H9 (cell line): ENCODE measurements at regions not wholly inside any gene's neighbourhood (a gene's known extent, or its start where the extent isn't known, plus 50 kb on each side); places are given as distances from the start of the nearest gene placed in this dataset.

Experiments used
- DNase-seq: peaks from one replicate; pipeline ENCODE4 v3.0.0-alpha.2; 2017
- H2AFZ ChIP-seq: one replicate; pipeline ENCODE4 v1.6.1; 2013; ENCODE audit warnings: mild to moderate bottlenecking, low read length, control low read depth, moderate library complexity
- H2AK5ac ChIP-seq: 2 replicates; pipeline ENCODE4 v1.6.1; 2013; ENCODE audit warnings: low read length, control low read depth, mixed read lengths; ENCODE audit not compliant: insufficient read length
- H2BK120ac ChIP-seq: one replicate; pipeline ENCODE4 v1.6.1; 2013; ENCODE audit warnings: low read depth, mild to moderate bottlenecking, low read length, control low read depth, inconsistent platforms; ENCODE audit not compliant: poor library complexity, severe bottlenecking
- H2BK12ac ChIP-seq: 2 replicates; pipeline ENCODE4 v1.6.1; 2013; ENCODE audit warnings: low read length, control low read depth, mixed read lengths, low read depth; ENCODE audit not compliant: insufficient read length
- H2BK15ac ChIP-seq: 2 replicates; pipeline ENCODE4 v1.6.1; 2013; ENCODE audit warnings: low read depth, low read length, control low read depth
- H2BK20ac ChIP-seq: one replicate; pipeline ENCODE4 v1.6.1; 2013; ENCODE audit warnings: low read depth, mild to moderate bottlenecking, low read length, control low read depth, inconsistent platforms; ENCODE audit not compliant: poor library complexity, severe bottlenecking
- H2BK5ac ChIP-seq: 2 replicates; pipeline ENCODE4 v1.6.1; 2013; ENCODE audit warnings: low read length, control low read depth, mixed read lengths; ENCODE audit not compliant: insufficient read length
- H3K14ac ChIP-seq: 2 replicates; pipeline ENCODE4 v1.6.1; 2013; ENCODE audit warnings: low read length, control low read depth; ENCODE audit not compliant: insufficient read depth
- H3K18ac ChIP-seq: 2 replicates; pipeline ENCODE4 v1.6.1; 2013; ENCODE audit warnings: low read depth, mild to moderate bottlenecking, mixed read lengths, low read length, control low read depth; ENCODE audit not compliant: insufficient read length
- H3K23ac ChIP-seq: 2 replicates; pipeline ENCODE4 v1.6.1; 2013; ENCODE audit warnings: low read length, control low read depth, mixed read lengths, low read depth; ENCODE audit not compliant: insufficient read length
- H3K23me2 ChIP-seq: 2 replicates; pipeline ENCODE4 v1.6.1; 2013; ENCODE audit warnings: low read depth, mild to moderate bottlenecking, mixed read lengths, low read length, control low read depth; ENCODE audit not compliant: insufficient read length, poor library complexity, severe bottlenecking
- H3K27ac ChIP-seq: 2 replicates; pipeline ENCODE4 v1.5.1; 2013; ENCODE audit warnings: low read length, control low read depth, mixed read lengths, low read depth; ENCODE audit not compliant: insufficient read length
- H3K27me3 ChIP-seq: 2 replicates; pipeline ENCODE4 v1.6.1; 2013; ENCODE audit warnings: low read length, control low read depth, inconsistent platforms; ENCODE audit not compliant: insufficient read depth
- H3K4ac ChIP-seq: 2 replicates; pipeline ENCODE4 v1.6.1; 2013; ENCODE audit warnings: low read depth, mild to moderate bottlenecking, control low read depth, inconsistent platforms, low read length, moderate library complexity
- H3K4me1 ChIP-seq: 2 replicates; pipeline ENCODE4 v1.6.1; 2013; ENCODE audit warnings: low read length, control low read depth, inconsistent platforms; ENCODE audit not compliant: insufficient read depth
- H3K4me2 ChIP-seq: 2 replicates; pipeline ENCODE4 v1.6.1; 2013; ENCODE audit warnings: low read length, control low read depth, mixed read lengths; ENCODE audit not compliant: insufficient read length, insufficient read depth
- H3K56ac ChIP-seq: 2 replicates; pipeline ENCODE4 v1.6.1; 2013; ENCODE audit warnings: low read depth, mild to moderate bottlenecking, mixed read lengths, low read length, control low read depth; ENCODE audit not compliant: insufficient read length
- H3K79me1 ChIP-seq: 2 replicates; pipeline ENCODE4 v1.6.1; 2013; ENCODE audit warnings: low read depth, mild to moderate bottlenecking, moderate library complexity, low read length, control low read depth, inconsistent platforms; ENCODE audit not compliant: insufficient read depth, poor library complexity, severe bottlenecking
- H3K79me2 ChIP-seq: 2 replicates; pipeline ENCODE4 v1.6.1; 2013; ENCODE audit warnings: low read length, control low read depth, inconsistent platforms; ENCODE audit not compliant: insufficient read depth
- H3K9ac ChIP-seq: 2 replicates; pipeline ENCODE4 v1.6.1; 2013; ENCODE audit warnings: low read length, control low read depth, mixed read lengths; ENCODE audit not compliant: insufficient read length; ENCODE audit errors: extremely low read depth
- H3K9me3 ChIP-seq: one replicate; pipeline ENCODE4 v1.6.1; 2013; ENCODE audit warnings: low read depth, low read length, inconsistent platforms; ENCODE audit not compliant: control insufficient read depth
- H3T11ph ChIP-seq: one replicate; pipeline ENCODE4 v1.6.1; 2013; ENCODE audit warnings: mild to moderate bottlenecking, low read length, control low read depth, inconsistent platforms
- H4K20me1 ChIP-seq: one replicate; pipeline ENCODE4 v1.6.1; 2013; ENCODE audit not compliant: control insufficient read depth, insufficient read length, insufficient read depth
- H4K5ac ChIP-seq: 2 replicates; pipeline ENCODE4 v1.6.1; 2013; ENCODE audit warnings: low read depth, mild to moderate bottlenecking, mixed read lengths, low read length, control low read depth; ENCODE audit not compliant: insufficient read length
- H4K8ac ChIP-seq: replicated peaks from 2 replicates; pipeline ENCODE4 v1.6.1; 2013; ENCODE audit warnings: low read length, control low read depth, mixed read lengths, low read depth; ENCODE audit not compliant: insufficient read length
- H4K91ac ChIP-seq: 2 replicates; pipeline ENCODE4 v1.6.1; 2013; ENCODE audit warnings: low read depth, mild to moderate bottlenecking, moderate library complexity, mixed read lengths, low read length, control low read depth; ENCODE audit not compliant: insufficient read length
- H3K27ac Mint-ChIP-seq, 3 experiments: 2 replicates in 2 of 3; 3 replicates in 1 of 3; pipeline ENCODE4 v1.8.0; 2020 to 2021; ENCODE audit warnings: mixed read lengths in 3 of 3, mild to moderate bottlenecking in 1 of 3, moderate library complexity in 1 of 3
- H3K27me3 Mint-ChIP-seq: 2 replicates; pipeline ENCODE4 v1.8.0; 2021; ENCODE audit warnings: low read depth, mild to moderate bottlenecking, moderate library complexity, mixed read lengths
- H3K36me3 Mint-ChIP-seq, 3 experiments: 2 replicates in 2 of 3; 3 replicates in 1 of 3; pipeline ENCODE4 v1.8.0; 2020 to 2021; ENCODE audit warnings: low read depth in 3 of 3, mixed read lengths in 3 of 3; ENCODE audit not compliant: insufficient read depth in 1 of 3
- H3K4me1 Mint-ChIP-seq, 2 experiments: 2 replicates each; pipeline ENCODE4 v1.8.0; 2020; ENCODE audit warnings: mixed read lengths in 2 of 2
- H3K4me3 Mint-ChIP-seq, 2 experiments: 2 replicates in 1 of 2; 3 replicates in 1 of 2; pipeline ENCODE4 v1.8.0; 2020 to 2021; ENCODE audit warnings: mild to moderate bottlenecking in 2 of 2, mixed read lengths in 2 of 2, moderate library complexity in 1 of 2
- H3K9me3 Mint-ChIP-seq, 2 experiments: 2 replicates in 1 of 2; 3 replicates in 1 of 2; pipeline ENCODE4 v1.8.0; 2020; ENCODE audit warnings: mild to moderate bottlenecking in 2 of 2, mixed read lengths in 2 of 2, moderate library complexity in 1 of 2
- CTCF ChIP-seq: fragments of 200-600 bp; sonication (generic); conservative IDR thresholded peaks from 3 replicates; pipeline ENCODE4 v1.8.0; 2021; ENCODE audit warnings: antibody characterized with exemption, mild to moderate bottlenecking
- WGBS: extraction: QIAGEN DNeasy Blood & Tissue Kit; methylation state at CpG from one replicate; pipeline ENCODE4 v1.1.7; 2013; ENCODE audit warnings: missing lambda C conversion rate, low lambda C conversion rate, mixed read lengths; ENCODE audit not compliant: insufficient read length; ENCODE audit errors: extremely low coverage; 5-methylcytosine and 5-hydroxymethylcytosine counted together

GRCh38 chr5:145204743-145205142 is 630.4 kb downstream of the PRELID2 start:
- no peaks in the 10 kb centered on the region for H3K9me3 Mint-ChIP-seq
- Histone ChIP-seq H3K79me2 (no peaks in the 10 kb centered on the region), H2AK5ac (no peak overlapping the region), H4K5ac (no peak overlapping the region), H4K8ac (no peak overlapping the region), H3K27me3 (no peaks in the 10 kb centered on the region), H3K79me1 (no peaks in the 10 kb centered on the region), H2BK20ac (no peak overlapping the region), H3K9me3 (no peaks in the 10 kb centered on the region), H2BK5ac (no peak overlapping the region), H4K91ac (no peak overlapping the region), H3K56ac (no peak overlapping the region), H2BK15ac (no peak overlapping the region), H3K4me1 (no peaks in the 10 kb centered on the region), H2BK12ac (no peak overlapping the region), H3K4ac (no peak overlapping the region), H3K27ac (no peak overlapping the region), H2AFZ (no peak overlapping the region), H3K14ac (no peak overlapping the region), H3K23ac (no peak overlapping the region), H3K23me2 (no peaks in the 10 kb centered on the region), H3K4me2 (no peak overlapping the region), H4K20me1 (no peaks in the 10 kb centered on the region), H3K18ac (no peak overlapping the region), H3K9ac (no peak overlapping the region), H2BK120ac (no peak overlapping the region), H3T11ph (no peak overlapping the region)
- WGBS, result no CpG with 5 or more reads among the region's 2 CpGs
- no peaks in the 10 kb centered on the region; the same call in 1 of the 2 replicates for H3K27me3 Mint-ChIP-seq
- H3K4me3 Mint-ChIP-seq, result no peak overlapping the region
- no peaks in the 10 kb centered on the region for H3K4me1 Mint-ChIP-seq
- H3K27ac Mint-ChIP-seq, result no peak overlapping the region
- no peak for TF ChIP-seq CTCF
- no peaks in the 10 kb centered on the region; a peak in 1 of 7 replicates for H3K36me3 Mint-ChIP-seq
- no peak for DNase-seq
